GM12891 (cell line): ENCODE measurements at regions not wholly inside any gene's neighbourhood (a gene's known extent, or its start where the extent isn't known, plus 50 kb on each side); places are given as distances from the start of the nearest gene placed in this dataset.

Experiments used
- DNase-seq: peaks from one replicate; pipeline ENCODE4 v3.0.0; 2011; ENCODE audit warnings: low spot score; ENCODE audit not compliant: insufficient read length
- FAIRE-seq: peaks from 2 replicates; lab custom pipeline; 2011; peaks lifted over from hg19 to GRCh38; lab: Jason Lieb, UNC
- PAX5 ChIP-seq: IDR thresholded peaks from 2 replicates; pipeline ENCODE4 v1.6.1; 2011; ENCODE audit warnings: low read length, moderate library complexity, mild to moderate bottlenecking; ENCODE audit not compliant: insufficient read depth, severe bottlenecking
- POLR2A ChIP-seq: IDR thresholded peaks from 2 replicates; pipeline ENCODE4 v1.6.1; 2011; ENCODE audit warnings: low read depth, low read length, control low read depth
- POLR2AphosphoS5 ChIP-seq: IDR thresholded peaks from 2 replicates; pipeline ENCODE4 v1.6.1; 2011; ENCODE audit warnings: low read depth, low read length, control low read depth
- POU2F2 ChIP-seq: IDR thresholded peaks from 2 replicates; pipeline ENCODE4 v1.6.1; 2011; ENCODE audit warnings: low read depth, mild to moderate bottlenecking, control low read depth, low read length, moderate library complexity
- SPI1 ChIP-seq: IDR thresholded peaks from 2 replicates; pipeline ENCODE4 v1.6.1; 2011; ENCODE audit warnings: low read depth, low read length, control low read depth
- TAF1 ChIP-seq: IDR thresholded peaks from 2 replicates; pipeline ENCODE4 v1.6.1; 2011; ENCODE audit warnings: low read depth, low read length, control low read depth

DNA sequence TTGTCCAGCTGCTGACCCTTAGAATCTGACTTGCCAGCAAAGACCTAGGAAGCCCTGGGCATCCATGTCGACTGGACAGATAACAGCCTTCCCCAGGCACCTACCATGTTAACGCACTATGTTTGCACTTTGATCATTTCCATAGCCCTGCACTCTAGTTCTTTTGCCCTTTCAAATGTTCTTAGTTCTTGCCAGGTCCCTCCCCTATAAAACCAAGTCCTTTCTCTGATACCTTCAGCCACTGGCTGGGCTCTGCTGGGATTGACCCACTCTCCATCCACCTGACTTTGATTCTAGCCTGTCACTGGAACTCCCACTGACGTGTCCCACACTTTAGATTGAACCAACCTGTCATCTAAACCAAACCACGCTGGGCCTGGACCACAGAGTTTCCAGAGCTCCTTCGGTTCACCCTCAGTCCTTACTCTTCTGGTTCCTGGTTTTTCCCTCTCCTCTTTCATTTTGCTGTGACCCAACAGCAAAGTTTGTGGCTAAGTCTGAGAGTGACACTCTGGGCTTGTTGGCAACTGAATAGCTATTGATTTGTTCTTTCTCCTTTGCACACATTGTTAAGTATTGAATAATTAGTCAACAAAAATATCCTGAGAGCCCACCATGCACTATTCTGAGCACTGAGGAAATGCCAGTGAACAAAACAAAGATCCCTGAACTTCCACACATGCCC is 51.8 kb upstream of the STK38L start:
- TF ChIP-seq PAX5 = no peak
- no peak for TF ChIP-seq TAF1
- no peak for TF ChIP-seq POU2F2
- DNase-seq (no peak), FAIRE-seq (no peak)

DNA sequence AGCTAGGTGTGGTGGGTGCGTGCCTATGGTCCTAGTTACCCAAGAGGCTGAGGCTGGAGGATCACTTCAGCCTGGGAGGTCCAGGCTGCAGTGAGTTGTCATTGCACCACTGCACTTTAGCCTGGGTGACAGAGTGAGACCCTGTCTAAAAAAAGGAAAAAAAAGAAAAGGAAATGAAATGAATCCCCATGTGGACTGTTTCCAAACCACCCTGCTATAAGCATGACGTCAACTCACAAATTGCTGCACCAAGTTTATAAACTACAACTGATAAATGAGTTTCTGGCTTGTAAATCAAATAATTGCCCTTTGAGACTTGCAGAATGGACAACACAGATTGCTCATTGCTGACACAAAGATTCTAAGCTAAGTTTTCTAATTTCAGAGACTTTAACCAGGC is 51.0 kb upstream of the STK38L start:
- no peak for TF ChIP-seq PAX5
- no peak for TF ChIP-seq POU2F2
- TF ChIP-seq SPI1 = no peak
- TF ChIP-seq TAF1 = no peak
- TF ChIP-seq POLR2AphosphoS5 = no peak
- no peak for TF ChIP-seq POLR2A
- FAIRE-seq = no peak
- no peak for DNase-seq

DNA sequence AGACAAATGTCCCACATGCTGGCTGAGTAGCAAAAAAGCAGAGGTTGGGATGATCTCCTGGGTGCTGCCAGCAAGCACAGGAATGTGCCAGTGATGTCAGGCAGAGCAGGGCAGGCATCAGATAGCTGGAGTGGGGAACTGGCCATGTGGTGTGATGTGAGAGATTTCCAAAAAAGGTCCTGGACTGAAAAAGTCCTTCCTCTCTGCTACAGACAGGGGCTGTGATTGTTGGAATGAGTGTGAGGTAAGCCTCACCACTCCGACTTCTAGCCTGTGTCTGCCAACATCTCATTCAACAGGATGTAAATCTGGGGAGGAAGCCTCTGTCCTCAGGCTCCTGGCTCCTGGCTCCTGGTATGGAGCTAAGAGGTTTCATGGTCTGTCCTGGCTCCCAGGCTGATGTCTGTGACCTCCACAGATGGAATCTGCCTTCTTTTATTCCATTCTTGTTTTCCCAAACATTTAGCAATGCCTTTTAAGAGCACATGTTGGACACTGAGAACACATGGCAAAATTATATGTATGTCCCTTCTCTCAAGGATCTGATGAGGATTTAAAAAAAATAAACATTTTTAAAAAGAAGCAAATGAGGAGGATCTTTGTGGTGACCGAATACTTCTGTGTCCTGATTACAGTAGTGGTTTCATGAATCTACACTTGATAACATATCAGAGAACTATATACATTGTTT is 50.1 kb upstream of the STK38L start:
- TF ChIP-seq PAX5 = no peak
- DNase-seq = no peak
- FAIRE-seq = peak; percentile 33
